Coronary artery (tissue), 2 donors: ENCODE measurements at regions not wholly inside any gene's neighbourhood (a gene's known extent, or its start where the extent isn't known, plus 50 kb on each side); places are given as distances from the start of the nearest gene placed in this dataset.

Source experiments
- DNase-seq: peaks from one replicate; pipeline ENCODE4 v3.0.0-alpha.2; 2017; ENCODE audit warnings: low spot score
- H3K27ac ChIP-seq, 2 donors: fragments of 200-600 bp; sonication (generic); one replicate each; pipeline ENCODE4 v1.5.1; 2016 to 2019
- H3K4me3 ChIP-seq: fragments of 200-600 bp; sonication (generic); 2 replicates; pipeline ENCODE4 v1.5.1; 2016; ENCODE audit warnings: mild to moderate bottlenecking, moderate library complexity
- TF ChIP-seq, protein P1 (sequence below): fragments of 200-600 bp; sonication (generic); IDR thresholded peaks from one replicate; pipeline ENCODE4 v1.5.1; 2019; ENCODE audit warnings: antibody characterized with exemption

DNA sequence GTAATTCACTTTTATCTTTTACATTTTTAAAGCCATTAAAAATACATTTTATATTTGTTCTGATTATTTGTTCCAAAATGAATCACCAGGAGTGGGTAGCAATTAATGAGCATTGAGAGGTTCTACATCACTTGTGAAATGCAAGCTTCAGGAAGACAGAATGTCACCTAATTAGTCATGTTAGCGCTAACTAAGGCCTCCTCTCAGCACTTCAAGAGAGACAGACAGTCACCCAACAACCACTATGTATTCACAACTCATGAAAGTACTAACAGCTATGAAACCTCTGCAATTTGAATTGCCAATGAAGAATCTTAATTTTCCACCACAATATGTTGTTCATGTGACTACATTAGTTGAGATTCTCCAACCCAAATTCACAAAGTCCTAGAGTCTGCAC lies 611.0 kb downstream of the KCNJ3 start:
- no peak for DNase-seq
- Histone ChIP-seq H3K27ac (no peak overlapping the region), H3K4me3 (no peak overlapping the region)
- TF ChIP-seq, protein P1, sequence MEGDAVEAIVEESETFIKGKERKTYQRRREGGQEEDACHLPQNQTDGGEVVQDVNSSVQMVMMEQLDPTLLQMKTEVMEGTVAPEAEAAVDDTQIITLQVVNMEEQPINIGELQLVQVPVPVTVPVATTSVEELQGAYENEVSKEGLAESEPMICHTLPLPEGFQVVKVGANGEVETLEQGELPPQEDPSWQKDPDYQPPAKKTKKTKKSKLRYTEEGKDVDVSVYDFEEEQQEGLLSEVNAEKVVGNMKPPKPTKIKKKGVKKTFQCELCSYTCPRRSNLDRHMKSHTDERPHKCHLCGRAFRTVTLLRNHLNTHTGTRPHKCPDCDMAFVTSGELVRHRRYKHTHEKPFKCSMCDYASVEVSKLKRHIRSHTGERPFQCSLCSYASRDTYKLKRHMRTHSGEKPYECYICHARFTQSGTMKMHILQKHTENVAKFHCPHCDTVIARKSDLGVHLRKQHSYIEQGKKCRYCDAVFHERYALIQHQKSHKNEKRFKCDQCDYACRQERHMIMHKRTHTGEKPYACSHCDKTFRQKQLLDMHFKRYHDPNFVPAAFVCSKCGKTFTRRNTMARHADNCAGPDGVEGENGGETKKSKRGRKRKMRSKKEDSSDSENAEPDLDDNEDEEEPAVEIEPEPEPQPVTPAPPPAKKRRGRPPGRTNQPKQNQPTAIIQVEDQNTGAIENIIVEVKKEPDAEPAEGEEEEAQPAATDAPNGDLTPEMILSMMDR: no peak

DNA sequence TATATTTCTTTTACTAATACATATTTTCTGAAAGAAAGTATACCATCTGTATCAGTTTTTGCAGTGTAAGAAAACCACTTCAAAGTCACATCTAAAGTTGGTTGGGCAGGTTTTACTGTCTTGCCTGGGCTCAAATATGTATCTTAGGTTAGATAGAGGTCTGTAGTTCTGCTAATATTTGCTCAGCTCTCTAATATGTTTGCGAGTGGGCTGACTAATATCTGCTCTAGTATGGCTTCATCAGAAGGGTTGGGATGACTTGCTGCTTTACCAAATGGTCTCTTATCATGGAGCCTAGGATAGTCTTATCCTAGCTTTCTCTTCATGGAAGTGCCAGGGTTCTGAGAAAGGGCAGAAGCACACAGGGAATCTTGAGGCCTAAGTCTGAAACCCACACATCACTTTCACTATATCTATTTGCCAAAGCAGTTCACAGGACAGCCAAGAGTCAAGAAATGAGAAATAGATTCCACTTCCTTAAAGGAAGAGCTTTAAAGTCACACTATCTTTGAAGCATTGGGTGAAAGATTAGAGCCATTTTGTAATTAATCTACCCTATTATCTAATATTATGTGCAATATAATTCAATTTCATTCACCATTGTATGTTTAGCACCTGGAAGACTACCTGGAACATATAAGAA lies 610.0 kb downstream of the KCNJ3 start:
- Histone ChIP-seq H3K4me3 (no peak overlapping the region), H3K27ac (no peak overlapping the region)
- DNase-seq: no peak
- TF ChIP-seq, protein P1: no peak

DNA sequence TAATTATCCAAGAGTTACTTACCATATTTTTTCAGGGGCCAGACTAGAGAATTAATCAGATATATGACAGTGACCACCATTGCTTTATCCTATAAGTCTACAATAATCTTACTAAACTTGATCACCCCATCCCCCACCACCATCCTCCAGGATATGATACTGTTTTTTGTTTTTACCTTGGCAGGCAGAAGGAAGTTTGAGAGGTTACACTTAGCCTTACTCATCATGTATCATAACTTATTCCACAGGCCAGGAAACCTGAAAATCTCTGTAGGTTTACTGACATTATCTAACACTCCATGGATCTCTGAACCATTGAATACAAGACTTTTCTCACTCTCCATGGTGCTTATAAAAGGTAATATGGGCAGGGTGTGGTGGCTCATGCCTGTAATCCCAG lies 602.7 kb downstream of the KCNJ3 start:
- TF ChIP-seq, protein P1: no peak
- Histone ChIP-seq H3K27ac (no peak overlapping the region), H3K4me3 (no peak overlapping the region)
- no peak for DNase-seq

DNA sequence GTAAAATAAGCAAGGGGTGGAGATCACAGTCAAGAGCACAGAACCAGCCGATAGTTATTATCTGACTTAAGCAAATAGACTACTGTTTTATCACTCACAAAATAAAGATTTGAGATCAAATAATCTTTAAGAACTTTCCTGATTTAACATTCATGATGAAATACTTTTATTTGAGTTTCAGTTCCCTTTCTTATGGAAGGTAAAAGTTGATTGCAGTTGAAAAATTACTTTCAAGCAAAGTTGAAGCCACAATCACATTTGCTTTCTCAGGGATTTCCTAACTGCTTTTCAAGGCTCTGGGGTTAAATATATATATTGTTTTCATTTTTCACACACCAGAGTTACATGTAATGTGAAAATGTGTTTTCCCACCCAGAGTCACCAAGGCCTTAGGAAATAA lies 599.5 kb downstream of the KCNJ3 start:
- Histone ChIP-seq H3K4me3 (no peak overlapping the region), H3K27ac (no peak overlapping the region)
- TF ChIP-seq, protein P1: no peak
- no peak for DNase-seq

DNA sequence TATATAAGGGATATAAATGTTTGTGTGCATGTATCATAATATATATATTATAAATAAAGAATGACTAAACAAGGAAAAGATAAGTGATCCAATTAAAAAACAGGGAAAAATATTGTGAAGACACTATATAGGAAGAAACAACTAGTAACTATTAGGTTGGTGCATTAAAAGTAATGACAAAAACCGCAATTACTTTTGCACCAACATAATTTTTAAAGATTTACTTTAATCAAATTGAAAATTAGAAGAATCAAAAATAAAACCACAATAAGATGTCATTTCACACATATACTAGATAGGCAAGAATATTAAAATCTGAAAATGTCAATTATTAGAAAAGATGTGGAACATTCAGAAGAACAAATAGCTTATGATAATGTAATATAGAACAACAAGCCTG lies 595.9 kb downstream of the KCNJ3 start:
- H3K27ac ChIP-seq: no peak overlapping the region
- H3K4me3 ChIP-seq: no peak overlapping the region
- DNase-seq: no peak
- TF ChIP-seq, protein P1: no peak

DNA sequence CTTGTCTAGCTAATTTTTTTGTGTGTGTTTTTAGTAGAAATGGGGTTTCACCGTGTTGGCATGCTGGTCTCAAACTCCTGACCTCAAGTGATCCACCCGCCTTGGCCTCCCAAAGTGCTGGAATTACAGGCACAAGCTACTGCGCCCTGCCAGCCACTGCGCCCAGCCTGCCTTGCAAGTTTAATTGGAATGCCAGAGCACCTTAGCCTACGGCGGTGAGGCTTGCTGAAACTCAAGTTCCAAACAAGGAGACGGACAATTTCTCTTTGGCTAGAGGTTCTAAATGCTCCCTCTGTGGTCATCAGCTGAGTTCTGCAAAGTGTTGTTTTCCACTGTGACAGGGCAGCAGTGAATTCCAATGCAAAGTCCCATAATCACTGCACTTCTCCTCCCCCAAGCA lies 583.4 kb downstream of the KCNJ3 start:
- DNase-seq: no peak
- no peak overlapping the region for H3K4me3 ChIP-seq
- no peak overlapping the region for H3K27ac ChIP-seq
- TF ChIP-seq, protein P1: no peak

DNA sequence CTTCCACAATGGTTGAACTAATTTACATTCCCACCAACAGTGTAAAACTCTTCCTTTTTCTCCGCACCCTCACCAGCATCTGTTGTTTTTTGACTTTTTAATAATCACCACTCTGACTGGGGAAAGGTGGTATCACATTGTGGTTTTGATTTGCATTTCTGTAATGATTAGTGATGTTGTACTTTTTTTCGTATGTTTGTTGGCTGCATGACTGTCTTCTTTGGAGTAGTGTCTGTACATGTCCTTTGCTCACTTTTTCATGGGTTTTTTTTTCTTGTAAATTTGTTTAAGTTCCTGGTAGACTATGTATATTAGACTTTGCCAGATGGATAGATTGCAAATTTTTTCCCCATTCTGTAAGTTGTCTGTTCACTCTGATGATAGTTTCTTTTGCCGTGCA lies 574.8 kb downstream of the KCNJ3 start:
- no peak for DNase-seq
- H3K4me3 ChIP-seq: no peak overlapping the region
- TF ChIP-seq, protein P1: no peak

More for the DNA sequence above, 574.8 kb downstream of the KCNJ3 start:
- H3K27ac ChIP-seq: no peak overlapping the region
